ENCODE measurements at regions not wholly inside any gene's neighbourhood (a gene's known extent, or its start where the extent isn't known, plus 50 kb on each side); places are given as distances from the start of the nearest gene placed in this dataset.

DNA sequence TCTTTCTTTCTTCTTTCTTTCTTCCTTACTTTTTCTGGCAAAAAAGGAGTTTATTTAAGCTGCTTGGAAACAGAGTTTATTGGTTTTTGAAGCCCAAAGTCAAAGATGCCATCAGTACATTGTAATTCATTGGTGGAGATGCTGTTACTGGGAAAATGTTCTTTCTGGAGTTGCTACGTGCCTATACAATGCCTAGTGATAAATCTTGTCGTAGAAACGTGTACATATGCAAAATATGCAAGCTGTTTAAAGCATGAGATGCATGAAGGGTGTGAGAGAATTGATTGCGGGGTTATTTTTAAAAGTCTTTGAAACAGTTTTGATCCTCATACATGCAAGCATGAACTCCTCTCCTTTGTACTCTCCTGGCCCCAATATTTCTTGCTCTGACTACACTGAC is 1060.6 kb upstream of the NCAM2 start:
- BruUV-seq (replicated peaks) = no TSS peak
- CTCF ChIA-PET = interaction anchor here (0.6 kb wide), 1 partner anchor 17 kb away, joined by 3 read pairs; no protein-coding TSS in a partner anchor
- Histone ChIP-seq H3K27ac (ENCODE audit: low read length) (no peak overlapping the region), H3K4me3 (ENCODE audit: low read depth in 2 of 2, low read length in 2 of 2) (no peak overlapping the region), H3K27me3 (ENCODE audit: control insufficient read depth, insufficient read depth, low read length) (no peaks in the 10 kb centered on the region), H3K4me1 (ENCODE audit: control insufficient read depth, insufficient read depth, low read length) (no peaks in the 10 kb centered on the region), H3K36me3 (ENCODE audit: control insufficient read depth, insufficient read depth, low read length) (no peaks in the 10 kb centered on the region), H3K9me3 (ENCODE audit: control insufficient read depth, insufficient read depth, low read depth, low read length) (no peaks in the 10 kb centered on the region)
- intact Hi-C loops (cut with micrococcal nuclease; ENCODE audit: unreplicated experiment) = no loop called here
- TF ChIP-seq SIN3A (IDR thresholded peaks at IDR 0.05; ENCODE audit: borderline replicate concordance, insufficient read depth, low read depth, low read length) (no peak), TCF7L2 (IDR thresholded peaks at IDR 0.05; ENCODE audit: low read depth, low read length) (no peak), POLR2AphosphoS5 (IDR thresholded peaks at IDR 0.05; ENCODE audit: low read depth, low read length) (no peak)
- TF ChIP-seq, protein P1, sequence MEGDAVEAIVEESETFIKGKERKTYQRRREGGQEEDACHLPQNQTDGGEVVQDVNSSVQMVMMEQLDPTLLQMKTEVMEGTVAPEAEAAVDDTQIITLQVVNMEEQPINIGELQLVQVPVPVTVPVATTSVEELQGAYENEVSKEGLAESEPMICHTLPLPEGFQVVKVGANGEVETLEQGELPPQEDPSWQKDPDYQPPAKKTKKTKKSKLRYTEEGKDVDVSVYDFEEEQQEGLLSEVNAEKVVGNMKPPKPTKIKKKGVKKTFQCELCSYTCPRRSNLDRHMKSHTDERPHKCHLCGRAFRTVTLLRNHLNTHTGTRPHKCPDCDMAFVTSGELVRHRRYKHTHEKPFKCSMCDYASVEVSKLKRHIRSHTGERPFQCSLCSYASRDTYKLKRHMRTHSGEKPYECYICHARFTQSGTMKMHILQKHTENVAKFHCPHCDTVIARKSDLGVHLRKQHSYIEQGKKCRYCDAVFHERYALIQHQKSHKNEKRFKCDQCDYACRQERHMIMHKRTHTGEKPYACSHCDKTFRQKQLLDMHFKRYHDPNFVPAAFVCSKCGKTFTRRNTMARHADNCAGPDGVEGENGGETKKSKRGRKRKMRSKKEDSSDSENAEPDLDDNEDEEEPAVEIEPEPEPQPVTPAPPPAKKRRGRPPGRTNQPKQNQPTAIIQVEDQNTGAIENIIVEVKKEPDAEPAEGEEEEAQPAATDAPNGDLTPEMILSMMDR (IDR thresholded peaks at IDR 0.05) = no peak
- TF ChIP-seq, protein P2, sequence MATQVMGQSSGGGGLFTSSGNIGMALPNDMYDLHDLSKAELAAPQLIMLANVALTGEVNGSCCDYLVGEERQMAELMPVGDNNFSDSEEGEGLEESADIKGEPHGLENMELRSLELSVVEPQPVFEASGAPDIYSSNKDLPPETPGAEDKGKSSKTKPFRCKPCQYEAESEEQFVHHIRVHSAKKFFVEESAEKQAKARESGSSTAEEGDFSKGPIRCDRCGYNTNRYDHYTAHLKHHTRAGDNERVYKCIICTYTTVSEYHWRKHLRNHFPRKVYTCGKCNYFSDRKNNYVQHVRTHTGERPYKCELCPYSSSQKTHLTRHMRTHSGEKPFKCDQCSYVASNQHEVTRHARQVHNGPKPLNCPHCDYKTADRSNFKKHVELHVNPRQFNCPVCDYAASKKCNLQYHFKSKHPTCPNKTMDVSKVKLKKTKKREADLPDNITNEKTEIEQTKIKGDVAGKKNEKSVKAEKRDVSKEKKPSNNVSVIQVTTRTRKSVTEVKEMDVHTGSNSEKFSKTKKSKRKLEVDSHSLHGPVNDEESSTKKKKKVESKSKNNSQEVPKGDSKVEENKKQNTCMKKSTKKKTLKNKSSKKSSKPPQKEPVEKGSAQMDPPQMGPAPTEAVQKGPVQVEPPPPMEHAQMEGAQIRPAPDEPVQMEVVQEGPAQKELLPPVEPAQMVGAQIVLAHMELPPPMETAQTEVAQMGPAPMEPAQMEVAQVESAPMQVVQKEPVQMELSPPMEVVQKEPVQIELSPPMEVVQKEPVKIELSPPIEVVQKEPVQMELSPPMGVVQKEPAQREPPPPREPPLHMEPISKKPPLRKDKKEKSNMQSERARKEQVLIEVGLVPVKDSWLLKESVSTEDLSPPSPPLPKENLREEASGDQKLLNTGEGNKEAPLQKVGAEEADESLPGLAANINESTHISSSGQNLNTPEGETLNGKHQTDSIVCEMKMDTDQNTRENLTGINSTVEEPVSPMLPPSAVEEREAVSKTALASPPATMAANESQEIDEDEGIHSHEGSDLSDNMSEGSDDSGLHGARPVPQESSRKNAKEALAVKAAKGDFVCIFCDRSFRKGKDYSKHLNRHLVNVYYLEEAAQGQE (IDR thresholded peaks at IDR 0.05; ENCODE audit: insufficient read depth in 1 of 2, low read depth in 2 of 2, low read length in 1 of 2) = no peak
- DNase-seq (ENCODE audit: low read depth, low spot score) (no peak), ATAC-seq (no peak)
- in situ Hi-C loops (cut with HindIII; ENCODE audit: low pct_unique_long_range_greater_than_20kb, low sequenced_read_pairs) = no loop called here
- POLR2A ChIA-PET = no interaction called here

- DNase-seq (ENCODE audit: low read depth, low spot score) (no peak), ATAC-seq (no peak)
- H3K27me3 ChIP-seq (ENCODE audit: control insufficient read depth, insufficient read depth, low read length) = no peaks in the 10 kb centered on the region
- H3K4me3 ChIP-seq (ENCODE audit: low read depth in 2 of 2, low read length in 2 of 2) = no peak overlapping the region
- no TSS peak for BruUV-seq (replicated peaks)
- ChIA-PET CTCF (no interaction called here), POLR2A (no interaction called here)
- TF ChIP-seq TCF7L2 (IDR thresholded peaks at IDR 0.05; ENCODE audit: low read depth, low read length) (no peak), POLR2AphosphoS5 (IDR thresholded peaks at IDR 0.05; ENCODE audit: low read depth, low read length) (no peak), SIN3A (IDR thresholded peaks at IDR 0.05; ENCODE audit: borderline replicate concordance, insufficient read depth, low read depth, low read length) (no peak)
- TF ChIP-seq, protein P1 (IDR thresholded peaks at IDR 0.05) = no peak
- TF ChIP-seq, protein P2 (IDR thresholded peaks at IDR 0.05; ENCODE audit: insufficient read depth in 1 of 2, low read depth in 2 of 2, low read length in 1 of 2) = no peak
- in situ Hi-C loops (cut with HindIII; ENCODE audit: low pct_unique_long_range_greater_than_20kb, low sequenced_read_pairs) (no loop called here), intact Hi-C loops (cut with micrococcal nuclease; ENCODE audit: unreplicated experiment) (no loop called here)
- no peak overlapping the region for H3K27ac ChIP-seq (ENCODE audit: low read length)
- H3K4me1 ChIP-seq (ENCODE audit: control insufficient read depth, insufficient read depth, low read length) = no peaks in the 10 kb centered on the region
- H3K36me3 ChIP-seq (ENCODE audit: control insufficient read depth, insufficient read depth, low read length) = no peaks in the 10 kb centered on the region
- no peaks in the 10 kb centered on the region for H3K9me3 ChIP-seq (ENCODE audit: control insufficient read depth, insufficient read depth, low read depth, low read length)
Observed at GRCh38 chr21:19941626-19942025, 1056.6 kb upstream of the NCAM2 start.
